ENCODE measurements at regions not wholly inside any gene's neighbourhood (a gene's known extent, or its start where the extent isn't known, plus 50 kb on each side); places are given as distances from the start of the nearest gene placed in this dataset.

- Mint-ChIP-seq H3K9me3 (peaks cover 23% of the 10 kb centered on the region in 2 experiments), H3K36me3 (ENCODE audit: insufficient read depth in 1 of 3, low read depth in 3 of 3) (peaks cover 11 to 26% (median 21%) of the 10 kb centered on the region in 3 experiments), H3K4me1 (peaks cover 57 to 71% of the 10 kb centered on the region in 2 experiments), H3K27me3 (ENCODE audit: low read depth) (peaks cover 4% of the 10 kb centered on the region; the same call in 1 of the 2 replicates), H3K4me3 (no peak overlapping the region), H3K27ac (no peak overlapping the region)
- Histone ChIP-seq H3K27me3 (ENCODE audit: insufficient read depth, low read length) (no peaks in the 10 kb centered on the region), H3K23me2 (ENCODE audit: insufficient read length, low read depth, low read length, poor library complexity, severe bottlenecking) (no peaks in the 10 kb centered on the region), H2BK20ac (ENCODE audit: low read depth, low read length, poor library complexity, severe bottlenecking) (no peak overlapping the region), H4K20me1 (ENCODE audit: control insufficient read depth, insufficient read depth, insufficient read length) (no peaks in the 10 kb centered on the region), H3K18ac (ENCODE audit: insufficient read length, low read depth, low read length) (no peak overlapping the region), H2BK15ac (ENCODE audit: low read depth, low read length) (no peak overlapping the region), H3K79me1 (ENCODE audit: insufficient read depth, low read depth, low read length, poor library complexity, severe bottlenecking) (no peaks in the 10 kb centered on the region), H3K79me2 (ENCODE audit: insufficient read depth, low read length) (no peaks in the 10 kb centered on the region), H4K91ac (ENCODE audit: insufficient read length, low read depth, low read length) (no peak overlapping the region), H4K5ac (ENCODE audit: insufficient read length, low read depth, low read length) (no peak overlapping the region), H3K56ac (ENCODE audit: insufficient read length, low read depth, low read length) (no peak overlapping the region), H4K8ac (replicated peaks; ENCODE audit: insufficient read length, low read depth, low read length) (no peak overlapping the region), H2BK12ac (ENCODE audit: insufficient read length, low read depth, low read length) (no peak overlapping the region), H2BK120ac (ENCODE audit: low read depth, low read length, poor library complexity, severe bottlenecking) (no peak overlapping the region), H2BK5ac (ENCODE audit: insufficient read length, low read length) (no peak overlapping the region), H3K4me2 (ENCODE audit: insufficient read depth, insufficient read length, low read length) (no peak overlapping the region), H3K9ac (ENCODE audit: extremely low read depth, insufficient read length, low read length) (no peak overlapping the region), H3T11ph (ENCODE audit: low read length) (no peak overlapping the region), H3K4me1 (ENCODE audit: insufficient read depth, low read length) (peaks cover 14% of the 10 kb centered on the region; the same call in 1 of the 2 replicates), H3K14ac (ENCODE audit: insufficient read depth, low read length) (no peak overlapping the region), H2AK5ac (ENCODE audit: insufficient read length, low read length) (no peak overlapping the region), H3K4ac (ENCODE audit: low read depth, low read length) (no peak overlapping the region), H3K27ac (ENCODE audit: insufficient read length, low read depth, low read length) (no peak overlapping the region), H3K9me3 (ENCODE audit: control insufficient read depth, low read depth, low read length) (no peaks in the 10 kb centered on the region), H2AFZ (ENCODE audit: low read length) (no peak overlapping the region), H3K23ac (ENCODE audit: insufficient read length, low read depth, low read length) (no peak overlapping the region)
- no CpG with 5 or more reads among the region's 1 CpG for whole genome bisulfite sequencing (ENCODE audit: extremely low coverage, insufficient read length, low lambda C conversion rate)
- DNase-seq = no peak
- no peak for TF ChIP-seq CTCF (conservative IDR thresholded peaks at IDR 0.05)
Observed at GRCh38 chr5:116756531-116756930, 181.9 kb upstream of the SEMA6A start.
